GM12878 (cell line): ENCODE measurements at regions not wholly inside any gene's neighbourhood (a gene's known extent, or its start where the extent isn't known, plus 50 kb on each side); places are given as distances from the start of the nearest gene placed in this dataset.

Experiments
- ATAC-seq: fragments of 200-7000 bp; cut with Tn5 transposase; 3 replicates; pipeline ENCODE4 v1.9.1; 2020; ENCODE audit warnings: mild to moderate bottlenecking, moderate library complexity
- BruUV-seq: library from RNA; stranded (reverse); fragments of 400-500 nt; replicated peaks from 2 replicates; lab custom pipeline; 2021; lab: Mats Ljungman, UMichigan
- CTCF ChIA-PET: fragments of 300-600 bp; sonication (Branson Sonifier 250); formaldehyde crosslinking; extraction: SDS; loops from one replicate; lab custom pipeline; 2021; ENCODE audit warnings: inconsistent platforms; lab: Yijun Ruan, JAX
- POLR2A ChIA-PET: fragments of 350-600 bp; formaldehyde crosslinking; extraction: SDS; loops from one replicate; lab custom pipeline; 2021; ENCODE audit warnings: inconsistent platforms; lab: Charles Lee
- RAD21 ChIA-PET: fragments of 300-600 bp; sonication (Branson Sonifier 250); formaldehyde crosslinking; loops from one replicate; lab custom pipeline; 2023; ENCODE audit warnings: antibody characterized with exemption; ENCODE audit not compliant: unreplicated experiment; lab: Charles Lee
- SMC1A ChIA-PET: fragments of 300-600 bp; sonication (Branson Sonifier 250); formaldehyde crosslinking; loops from one replicate; lab custom pipeline; 2023; ENCODE audit not compliant: unreplicated experiment, uncharacterized antibody; lab: Charles Lee
- DNase-seq: peaks from one replicate; pipeline ENCODE4 v3.0.0-alpha.2; 2011; ENCODE audit warnings: low read depth, low spot score
- FAIRE-seq: peaks from 3 replicates; lab custom pipeline; 2011; peaks lifted over from hg19 to GRCh38; lab: Jason Lieb, UNC
- H2AFZ ChIP-seq: 2 replicates; pipeline ENCODE4 v1.6.0; 2011; ENCODE audit warnings: low read depth, low read length, control low read depth; ENCODE audit not compliant: control insufficient read depth
- H3K27ac ChIP-seq: 2 replicates; pipeline ENCODE4 v1.5.1; 2011; ENCODE audit warnings: control low read depth; ENCODE audit not compliant: control insufficient read depth, insufficient read depth
- H3K27me3 ChIP-seq, 2 experiments: replicated peaks in 1 of 2; 2 replicates each; pipeline versions ENCODE4 v1.6.0 to v1.6.1; 2011; ENCODE audit warnings: low read length in 1 of 2; ENCODE audit not compliant: control insufficient read depth in 2 of 2, insufficient read depth in 2 of 2
- H3K36me3 ChIP-seq, 2 experiments: 2 replicates each; pipeline ENCODE4 v1.5.1; 2011; ENCODE audit warnings: low read length in 1 of 2; ENCODE audit not compliant: control insufficient read depth in 2 of 2, insufficient read depth in 2 of 2
- H3K4me1 ChIP-seq: 2 replicates; pipeline ENCODE4 v1.6.1; 2011; ENCODE audit warnings: mild to moderate bottlenecking, low read length, moderate library complexity, mixed read lengths; ENCODE audit not compliant: control insufficient read depth, insufficient read depth
- H3K4me2 ChIP-seq: 2 replicates; pipeline ENCODE4 v1.6.0; 2011; ENCODE audit warnings: control low read depth; ENCODE audit not compliant: control insufficient read depth, insufficient read depth
- H3K4me3 ChIP-seq: fragments of 200-600 bp; sonication (generic); 2 replicates; pipeline ENCODE4 v1.5.1; 2016
- H3K79me2 ChIP-seq: 2 replicates; pipeline ENCODE4 v1.6.0; 2011; ENCODE audit warnings: low read length; ENCODE audit not compliant: control insufficient read depth, insufficient read depth
- H3K9ac ChIP-seq: 2 replicates; pipeline ENCODE4 v1.8.0; 2011; ENCODE audit warnings: low read length, control low read depth, mixed read lengths; ENCODE audit not compliant: control insufficient read depth, insufficient read depth
- H3K9me3 ChIP-seq: replicated peaks from 3 replicates; pipeline ENCODE4 v1.5.1; 2011; ENCODE audit warnings: mild to moderate bottlenecking, low read length; ENCODE audit not compliant: control insufficient read depth, insufficient read depth
- H4K20me1 ChIP-seq: 2 replicates; pipeline ENCODE4 v1.6.0; 2011; ENCODE audit not compliant: control insufficient read depth, insufficient read depth
- BCL11A ChIP-seq: IDR thresholded peaks from 2 replicates; pipeline ENCODE4 v1.6.1; 2011; ENCODE audit warnings: low read depth, low read length
- CREM ChIP-seq: IDR thresholded peaks from 2 replicates; pipeline ENCODE4 v1.6.1; 2014; ENCODE audit warnings: antibody characterized with exemption, low read depth
- DPF2 ChIP-seq: fragments of 450-650 bp; IDR thresholded peaks from 2 replicates; pipeline ENCODE4 v1.6.1; 2017; ENCODE audit warnings: mild to moderate bottlenecking
- ESRRA ChIP-seq: IDR thresholded peaks from 2 replicates; pipeline ENCODE4 v1.6.1; 2012; ENCODE audit warnings: mild to moderate bottlenecking, low read length, improper control_type of control experiment
- NFYB ChIP-seq: IDR thresholded peaks from 2 replicates; pipeline ENCODE4 v1.6.1; 2011; ENCODE audit warnings: low read depth, mild to moderate bottlenecking, low read length, improper control_type of control experiment, moderate library complexity; ENCODE audit not compliant: insufficient read depth
- POLR2AphosphoS5 ChIP-seq: IDR thresholded peaks from 2 replicates; pipeline ENCODE4 v1.6.1; 2011; ENCODE audit warnings: mild to moderate bottlenecking, low read length, inconsistent platforms
- SREBF1 ChIP-seq: IDR thresholded peaks from 2 replicates; pipeline ENCODE4 v1.6.1; 2012; ENCODE audit warnings: mild to moderate bottlenecking, low read length
- SUZ12 ChIP-seq: fragments of 200-600 bp; sonication (generic); IDR thresholded peaks from one replicate; pipeline ENCODE4 v1.6.1; 2018; ENCODE audit warnings: antibody characterized with exemption, mild to moderate bottlenecking; ENCODE audit not compliant: unreplicated experiment
- TCF7 ChIP-seq: IDR thresholded peaks from 2 replicates; pipeline ENCODE4 v1.6.1; 2014; ENCODE audit warnings: antibody characterized with exemption, borderline replicate concordance
- YBX1 ChIP-seq: fragments of 450-650 bp; IDR thresholded peaks from 2 replicates; pipeline ENCODE4 v1.6.1; 2016; ENCODE audit warnings: antibody characterized with exemption
- ZNF384 ChIP-seq: IDR thresholded peaks from 2 replicates; pipeline ENCODE4 v1.6.1; 2012; ENCODE audit warnings: low read depth, mild to moderate bottlenecking, low read length, improper control_type of control experiment, borderline replicate concordance
- WGBS: methylation state at CpG from one replicate; pipeline ENCODE4 v1.1.6; 2016; ENCODE audit warnings: low lambda C conversion rate; ENCODE audit not compliant: insufficient replicate concordance, insufficient coverage; ENCODE audit errors: missing lambda C conversion rate; 5-methylcytosine and 5-hydroxymethylcytosine counted together
- in situ Hi-C: fragments of 300-500 bp; cut with MboI; formaldehyde crosslinking; loops from 9 replicates; pipeline ENCODE4 v1.14.3; 2018; ENCODE audit warnings: mixed read lengths
- intact Hi-C: fragments of 100-400 bp; cut with micrococcal nuclease; formaldehyde crosslinking; loops from one replicate; pipeline ENCODE4 v1.14.2; 2022; ENCODE audit not compliant: unreplicated experiment
- TF ChIP-seq, protein P1 (sequence below): fragments of 450-650 bp; IDR thresholded peaks from 2 replicates; pipeline ENCODE4 v1.6.1; 2018; ENCODE audit warnings: borderline replicate concordance, mild to moderate bottlenecking; ENCODE audit not compliant: partially characterized antibody
- TF ChIP-seq, protein P2 (sequence below): fragments of 450-650 bp; IDR thresholded peaks from 2 replicates; pipeline ENCODE4 v1.6.1; 2017; ENCODE audit warnings: mild to moderate bottlenecking, moderate library complexity
- TF ChIP-seq, protein P3 (sequence below): IDR thresholded peaks from 2 replicates; pipeline ENCODE4 v1.6.1; 2012; ENCODE audit warnings: low read depth, low read length, improper control_type of control experiment
- TF ChIP-seq, protein P4 (sequence below): fragments of 150-350 bp; IDR thresholded peaks from 2 replicates; pipeline ENCODE4 v1.6.1; 2016; ENCODE audit warnings: low read depth, low read length

DNA sequence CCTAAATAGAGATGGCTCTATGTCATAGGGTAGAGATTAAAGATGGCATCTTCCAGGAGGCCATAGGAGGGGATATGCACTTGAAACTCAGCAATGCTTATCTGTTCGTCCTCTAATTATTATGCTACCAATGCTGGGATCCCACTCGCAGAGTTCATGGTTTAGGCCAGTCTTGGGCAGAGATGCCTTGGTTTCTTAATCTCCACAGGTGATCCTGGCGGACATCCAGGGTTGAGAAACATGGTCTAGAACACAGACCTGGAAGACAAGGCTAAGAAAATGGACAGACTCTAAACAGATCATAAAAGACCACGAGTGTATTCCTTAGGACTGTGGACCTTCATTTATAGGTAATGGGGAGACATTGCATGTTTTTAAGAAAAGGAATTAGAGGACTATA lies 70.0 kb upstream of the IRS2 start:
- 16% methylated on average over 4 of the region's 4 CpGs for WGBS
- no peak overlapping the region for H3K4me2 ChIP-seq
- ChIA-PET POLR2A (no interaction called here), SMC1A (no interaction called here), RAD21 (no interaction called here), CTCF (no interaction called here)
- H3K4me1 ChIP-seq, result no peaks in the 10 kb centered on the region
- intact Hi-C loops (no loop called here), in situ Hi-C loops (no loop called here)
- no peaks in the 10 kb centered on the region for H3K79me2 ChIP-seq
- DNase-seq, result no peak
- H3K27ac ChIP-seq, result no peak overlapping the region
- H3K4me3 ChIP-seq, result no peak overlapping the region
- no peaks in the 10 kb centered on the region for H3K27me3 ChIP-seq
- H4K20me1 ChIP-seq, result no peaks in the 10 kb centered on the region
- H2AFZ ChIP-seq, result no peak overlapping the region
- no peak overlapping the region for H3K9ac ChIP-seq
- FAIRE-seq, result no peak
- H3K9me3 ChIP-seq, result no peaks in the 10 kb centered on the region
- ATAC-seq, result no peak
- no TSS peak for BruUV-seq
- H3K36me3 ChIP-seq, result no peaks in the 10 kb centered on the region
- TF ChIP-seq BCL11A, result no peak
- TF ChIP-seq, protein P1, sequence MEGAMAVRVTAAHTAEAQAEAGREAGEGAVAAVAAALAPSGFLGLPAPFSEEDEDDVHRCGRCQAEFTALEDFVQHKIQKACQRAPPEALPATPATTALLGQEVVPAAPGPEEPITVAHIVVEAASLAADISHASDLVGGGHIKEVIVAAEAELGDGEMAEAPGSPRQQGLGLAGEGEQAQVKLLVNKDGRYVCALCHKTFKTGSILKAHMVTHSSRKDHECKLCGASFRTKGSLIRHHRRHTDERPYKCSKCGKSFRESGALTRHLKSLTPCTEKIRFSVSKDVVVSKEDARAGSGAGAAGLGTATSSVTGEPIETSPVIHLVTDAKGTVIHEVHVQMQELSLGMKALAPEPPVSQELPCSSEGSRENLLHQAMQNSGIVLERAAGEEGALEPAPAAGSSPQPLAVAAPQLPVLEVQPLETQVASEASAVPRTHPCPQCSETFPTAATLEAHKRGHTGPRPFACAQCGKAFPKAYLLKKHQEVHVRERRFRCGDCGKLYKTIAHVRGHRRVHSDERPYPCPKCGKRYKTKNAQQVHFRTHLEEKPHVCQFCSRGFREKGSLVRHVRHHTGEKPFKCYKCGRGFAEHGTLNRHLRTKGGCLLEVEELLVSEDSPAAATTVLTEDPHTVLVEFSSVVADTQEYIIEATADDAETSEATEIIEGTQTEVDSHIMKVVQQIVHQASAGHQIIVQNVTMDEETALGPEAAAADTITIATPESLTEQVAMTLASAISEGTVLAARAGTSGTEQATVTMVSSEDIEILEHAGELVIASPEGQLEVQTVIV, result no peak
- no peak for TF ChIP-seq NFYB
- TF ChIP-seq DPF2, result no peak
- TF ChIP-seq CREM, result no peak
- no peak for TF ChIP-seq ZNF384
- TF ChIP-seq YBX1, result no peak
- TF ChIP-seq, protein P2, sequence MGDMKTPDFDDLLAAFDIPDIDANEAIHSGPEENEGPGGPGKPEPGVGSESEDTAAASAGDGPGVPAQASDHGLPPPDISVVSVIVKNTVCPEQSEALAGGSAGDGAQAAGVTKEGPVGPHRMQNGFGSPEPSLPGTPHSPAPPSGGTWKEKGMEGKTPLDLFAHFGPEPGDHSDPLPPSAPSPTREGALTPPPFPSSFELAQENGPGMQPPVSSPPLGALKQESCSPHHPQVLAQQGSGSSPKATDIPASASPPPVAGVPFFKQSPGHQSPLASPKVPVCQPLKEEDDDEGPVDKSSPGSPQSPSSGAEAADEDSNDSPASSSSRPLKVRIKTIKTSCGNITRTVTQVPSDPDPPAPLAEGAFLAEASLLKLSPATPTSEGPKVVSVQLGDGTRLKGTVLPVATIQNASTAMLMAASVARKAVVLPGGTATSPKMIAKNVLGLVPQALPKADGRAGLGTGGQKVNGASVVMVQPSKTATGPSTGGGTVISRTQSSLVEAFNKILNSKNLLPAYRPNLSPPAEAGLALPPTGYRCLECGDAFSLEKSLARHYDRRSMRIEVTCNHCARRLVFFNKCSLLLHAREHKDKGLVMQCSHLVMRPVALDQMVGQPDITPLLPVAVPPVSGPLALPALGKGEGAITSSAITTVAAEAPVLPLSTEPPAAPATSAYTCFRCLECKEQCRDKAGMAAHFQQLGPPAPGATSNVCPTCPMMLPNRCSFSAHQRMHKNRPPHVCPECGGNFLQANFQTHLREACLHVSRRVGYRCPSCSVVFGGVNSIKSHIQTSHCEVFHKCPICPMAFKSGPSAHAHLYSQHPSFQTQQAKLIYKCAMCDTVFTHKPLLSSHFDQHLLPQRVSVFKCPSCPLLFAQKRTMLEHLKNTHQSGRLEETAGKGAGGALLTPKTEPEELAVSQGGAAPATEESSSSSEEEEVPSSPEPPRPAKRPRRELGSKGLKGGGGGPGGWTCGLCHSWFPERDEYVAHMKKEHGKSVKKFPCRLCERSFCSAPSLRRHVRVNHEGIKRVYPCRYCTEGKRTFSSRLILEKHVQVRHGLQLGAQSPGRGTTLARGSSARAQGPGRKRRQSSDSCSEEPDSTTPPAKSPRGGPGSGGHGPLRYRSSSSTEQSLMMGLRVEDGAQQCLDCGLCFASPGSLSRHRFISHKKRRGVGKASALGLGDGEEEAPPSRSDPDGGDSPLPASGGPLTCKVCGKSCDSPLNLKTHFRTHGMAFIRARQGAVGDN, result no peak
- TF ChIP-seq ESRRA, result no peak
- TF ChIP-seq, protein P3, sequence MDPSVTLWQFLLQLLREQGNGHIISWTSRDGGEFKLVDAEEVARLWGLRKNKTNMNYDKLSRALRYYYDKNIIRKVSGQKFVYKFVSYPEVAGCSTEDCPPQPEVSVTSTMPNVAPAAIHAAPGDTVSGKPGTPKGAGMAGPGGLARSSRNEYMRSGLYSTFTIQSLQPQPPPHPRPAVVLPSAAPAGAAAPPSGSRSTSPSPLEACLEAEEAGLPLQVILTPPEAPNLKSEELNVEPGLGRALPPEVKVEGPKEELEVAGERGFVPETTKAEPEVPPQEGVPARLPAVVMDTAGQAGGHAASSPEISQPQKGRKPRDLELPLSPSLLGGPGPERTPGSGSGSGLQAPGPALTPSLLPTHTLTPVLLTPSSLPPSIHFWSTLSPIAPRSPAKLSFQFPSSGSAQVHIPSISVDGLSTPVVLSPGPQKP, result no peak
- TF ChIP-seq POLR2AphosphoS5, result no peak
- TF ChIP-seq SUZ12, result no peak
- no peak for TF ChIP-seq TCF7
- TF ChIP-seq SREBF1, result no peak
- TF ChIP-seq, protein P4, sequence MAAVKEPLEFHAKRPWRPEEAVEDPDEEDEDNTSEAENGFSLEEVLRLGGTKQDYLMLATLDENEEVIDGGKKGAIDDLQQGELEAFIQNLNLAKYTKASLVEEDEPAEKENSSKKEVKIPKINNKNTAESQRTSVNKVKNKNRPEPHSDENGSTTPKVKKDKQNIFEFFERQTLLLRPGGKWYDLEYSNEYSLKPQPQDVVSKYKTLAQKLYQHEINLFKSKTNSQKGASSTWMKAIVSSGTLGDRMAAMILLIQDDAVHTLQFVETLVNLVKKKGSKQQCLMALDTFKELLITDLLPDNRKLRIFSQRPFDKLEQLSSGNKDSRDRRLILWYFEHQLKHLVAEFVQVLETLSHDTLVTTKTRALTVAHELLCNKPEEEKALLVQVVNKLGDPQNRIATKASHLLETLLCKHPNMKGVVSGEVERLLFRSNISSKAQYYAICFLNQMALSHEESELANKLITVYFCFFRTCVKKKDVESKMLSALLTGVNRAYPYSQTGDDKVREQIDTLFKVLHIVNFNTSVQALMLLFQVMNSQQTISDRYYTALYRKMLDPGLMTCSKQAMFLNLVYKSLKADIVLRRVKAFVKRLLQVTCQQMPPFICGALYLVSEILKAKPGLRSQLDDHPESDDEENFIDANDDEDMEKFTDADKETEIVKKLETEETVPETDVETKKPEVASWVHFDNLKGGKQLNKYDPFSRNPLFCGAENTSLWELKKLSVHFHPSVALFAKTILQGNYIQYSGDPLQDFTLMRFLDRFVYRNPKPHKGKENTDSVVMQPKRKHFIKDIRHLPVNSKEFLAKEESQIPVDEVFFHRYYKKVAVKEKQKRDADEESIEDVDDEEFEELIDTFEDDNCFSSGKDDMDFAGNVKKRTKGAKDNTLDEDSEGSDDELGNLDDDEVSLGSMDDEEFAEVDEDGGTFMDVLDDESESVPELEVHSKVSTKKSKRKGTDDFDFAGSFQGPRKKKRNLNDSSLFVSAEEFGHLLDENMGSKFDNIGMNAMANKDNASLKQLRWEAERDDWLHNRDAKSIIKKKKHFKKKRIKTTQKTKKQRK, result no peak
